HG02943 (cell line): ENCODE measurements at regions not wholly inside any gene's neighbourhood (a gene's known extent, or its start where the extent isn't known, plus 50 kb on each side); places are given as distances from the start of the nearest gene placed in this dataset.

ENCODE experiments used
- ATAC-seq: cut with Tn5 transposase; IDR thresholded peaks from one replicate; pipeline ENCODE4 v1.9.1; 2021; ENCODE audit warnings: mild to moderate bottlenecking, low read depth, moderate library complexity; ENCODE audit not compliant: unreplicated experiment

DNA sequence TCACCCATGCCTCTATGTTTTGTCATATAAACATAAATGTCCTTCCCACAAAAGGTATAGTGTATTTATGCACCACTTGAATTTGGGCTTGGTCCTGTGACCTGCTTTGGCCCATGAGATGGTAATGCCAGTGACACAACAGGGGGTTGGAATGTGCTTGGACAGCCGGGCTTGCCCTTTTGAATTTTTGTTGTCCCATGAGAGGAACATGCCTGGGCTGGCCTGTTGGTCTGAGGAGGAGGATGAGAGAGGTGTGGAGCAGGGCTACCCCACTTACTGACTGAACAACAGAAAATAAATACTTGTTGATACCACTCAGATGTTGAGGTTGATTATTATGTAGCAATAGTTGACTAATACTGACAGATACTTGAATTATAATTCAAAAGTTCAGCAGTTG, 63.2 kb upstream of the TCF4 start:
- ATAC-seq: no peak

DNA sequence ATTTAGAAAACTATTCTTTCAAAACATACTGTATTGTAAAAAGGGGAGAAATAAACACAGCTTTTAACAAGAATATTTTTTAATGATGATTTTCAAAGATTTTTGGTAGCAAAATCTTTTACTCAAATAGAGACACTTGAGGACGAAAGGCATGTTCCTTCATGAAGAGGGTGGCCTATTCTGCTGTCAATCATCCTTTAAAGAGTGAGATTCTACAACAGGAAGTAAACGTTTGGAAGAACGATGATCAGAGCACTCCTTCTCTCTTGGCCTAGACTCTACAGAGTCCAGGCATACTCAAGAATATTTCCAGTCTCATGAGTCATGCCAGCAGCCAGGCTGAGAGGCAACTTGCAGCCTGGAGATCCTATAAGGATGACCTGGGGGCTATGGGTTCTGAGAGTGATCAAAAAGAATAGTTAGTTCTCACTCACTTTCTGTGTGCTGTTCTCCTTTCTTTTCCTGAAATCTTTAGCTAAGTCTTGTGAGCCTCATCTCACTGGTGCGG, 62.4 kb upstream of the TCF4 start:
- ATAC-seq: no peak

- ATAC-seq: no peak
Measured at GRCh38 chr18:55647331-55647730, 59.3 kb upstream of the TCF4 start.

DNA sequence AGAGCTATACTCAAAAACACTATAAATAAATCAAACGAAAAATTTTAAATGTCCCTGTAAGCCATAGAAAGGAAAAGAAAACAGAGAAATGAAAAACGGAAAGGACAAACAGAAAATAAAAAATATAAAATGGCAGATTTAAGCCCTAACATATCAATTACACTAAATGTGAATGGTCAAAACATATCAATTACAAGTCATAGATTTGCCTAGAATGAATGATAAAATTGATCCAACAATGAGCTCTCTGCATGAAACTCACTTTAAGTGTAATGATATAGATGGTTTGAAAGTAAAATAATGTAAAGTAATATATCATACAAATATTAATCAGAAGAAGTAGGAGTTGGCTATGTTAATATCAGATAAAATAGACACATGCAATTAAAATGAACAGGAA, 54.2 kb upstream of the TCF4 start:
- ATAC-seq: no peak

DNA sequence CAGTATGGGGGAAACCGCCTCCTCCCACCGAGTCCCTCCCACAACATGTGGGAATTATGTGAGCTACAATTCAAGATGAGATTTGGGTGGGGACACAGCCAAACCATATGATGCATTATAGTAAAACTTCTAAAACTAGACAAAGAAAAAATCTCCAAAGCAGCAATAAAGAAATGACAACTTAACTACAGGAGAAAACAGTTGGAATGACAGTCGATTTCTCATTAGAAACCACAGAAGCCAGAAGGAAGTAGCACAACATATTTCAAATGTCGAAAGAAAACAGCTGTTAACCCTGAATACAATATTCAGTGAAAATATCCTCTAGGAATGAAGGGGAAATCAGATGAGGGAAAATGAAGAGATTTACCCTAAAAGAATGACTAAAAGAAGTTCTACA, 53.5 kb upstream of the TCF4 start:
- no peak for ATAC-seq
